Left cardiac atrium (tissue), 4 donors: ENCODE measurements at regions not wholly inside any gene's neighbourhood (a gene's known extent, or its start where the extent isn't known, plus 50 kb on each side); places are given as distances from the start of the nearest gene placed in this dataset.
A peak's percentile ranks its signal among the peaks of the same experiment; 100 is the strongest.

Experiments
- ATAC-seq, 2 donors: fragments of 200-7000 bp; cut with Tn5 transposase; one replicate each; pipeline ENCODE4 v1.9.1; 2020; ENCODE audit warnings: mild to moderate bottlenecking in 2 of 2, moderate library complexity in 2 of 2
- DNase-seq: peaks from one replicate; pipeline ENCODE4 v3.0.0-alpha.2; 2020
- intact Hi-C, 2 donors: fragments of 100-400 bp; cut with DNase I; formaldehyde crosslinking; loops; one replicate each; pipeline versions ENCODE4 v1.14.1 to v1.15.1; 2022 to 2023
- donor health status: DM: no; HTN: yes; CAD: no.
- donor health status: DM: no; HTN: yes; CAD: no; lungs with severe emphysema.
- donor health status: DM: yes; HTN: yes; CAD: no.
- donor health status: Dilated cardiomyopathy.

DNA sequence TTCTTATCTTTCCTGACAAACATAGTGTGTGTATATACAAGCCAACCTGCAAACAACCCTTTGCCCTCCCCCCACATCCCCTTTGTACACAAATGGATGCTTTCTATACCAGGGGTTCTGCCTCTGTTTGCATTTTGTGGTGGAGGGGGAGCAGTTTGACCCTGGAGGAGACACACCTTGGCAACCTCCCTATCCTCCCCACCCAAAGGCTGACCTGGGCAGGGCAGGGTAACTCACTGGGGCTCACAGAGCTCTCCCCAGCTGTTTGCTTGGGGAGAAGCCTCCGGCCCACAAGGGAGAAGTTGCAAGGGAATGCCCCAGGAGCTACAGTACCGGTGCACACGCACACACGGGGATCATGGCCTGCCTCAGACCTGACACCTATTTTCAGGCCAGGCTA lies 372.6 kb downstream of the BCOR start:
- intact Hi-C loops = loop anchor here in 1 of 2 donors (10.0 kb wide), 1 partner anchor 460 kb away; no protein-coding TSS in a partner anchor
- DNase-seq (no peak), ATAC-seq (no peak)

DNA sequence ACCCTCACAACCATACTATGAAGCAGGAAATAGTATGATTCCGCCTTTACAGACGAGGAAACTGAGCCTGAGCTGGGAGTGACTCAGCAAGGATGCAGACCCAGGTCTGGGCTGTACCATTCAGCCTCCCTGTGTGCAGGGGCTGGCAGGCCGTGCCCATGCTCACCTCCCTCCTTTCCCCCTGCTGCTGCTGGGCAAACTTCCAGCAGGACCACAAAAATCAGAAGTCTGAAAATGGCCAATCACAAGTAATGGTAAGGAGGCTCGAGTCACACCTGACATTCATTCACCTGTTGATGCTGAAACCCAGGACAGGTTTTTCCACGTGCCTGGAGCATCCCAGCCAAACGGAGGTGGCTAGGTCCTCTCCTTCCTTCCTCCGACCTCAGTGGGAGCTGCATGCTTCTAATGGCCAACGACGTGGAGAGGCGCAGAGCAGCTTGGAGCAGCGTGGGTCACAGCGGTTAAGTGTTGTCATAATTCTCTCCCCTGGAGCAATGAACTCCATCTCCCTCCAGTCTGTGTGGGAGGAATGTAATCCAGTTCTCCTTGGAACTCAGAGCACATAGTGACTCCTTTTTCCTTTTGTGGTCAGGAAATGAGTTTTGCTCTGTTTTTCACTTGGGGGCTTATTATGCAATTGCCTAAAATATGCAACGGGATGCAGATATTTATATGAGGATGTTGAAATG lies 371.7 kb downstream of the BCOR start:
- no peak for DNase-seq
- peak; percentile 36 to 68 for ATAC-seq
- intact Hi-C loops = loop anchor here in 1 of 2 donors (10.0 kb wide), 1 partner anchor 461 kb away; no protein-coding TSS in a partner anchor

DNA sequence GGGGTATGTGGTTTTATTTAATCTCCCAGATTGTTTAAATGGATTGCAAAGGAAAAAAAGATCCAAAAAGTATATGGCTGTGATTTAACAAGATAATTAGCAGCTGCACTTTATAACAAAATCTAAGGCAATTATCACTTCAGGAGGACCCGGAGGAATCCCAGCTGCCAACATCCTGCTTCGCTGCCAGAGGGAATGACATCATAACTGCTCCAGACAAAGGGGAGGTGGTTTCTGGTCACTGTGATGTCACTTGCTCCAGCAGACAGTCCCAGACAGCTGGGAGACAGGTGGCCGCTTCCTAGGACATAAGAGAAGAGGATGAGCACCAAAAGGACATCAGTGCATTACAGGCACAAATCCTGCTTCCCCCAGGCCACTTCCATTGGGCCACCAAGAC lies 371.0 kb downstream of the BCOR start:
- peak; percentile 56 for DNase-seq
- peak in 1 of 2 donors; percentile 64 for ATAC-seq
- intact Hi-C loops = loop anchor here in 1 of 2 donors (10.0 kb wide), 1 partner anchor 462 kb away; no protein-coding TSS in a partner anchor

DNA sequence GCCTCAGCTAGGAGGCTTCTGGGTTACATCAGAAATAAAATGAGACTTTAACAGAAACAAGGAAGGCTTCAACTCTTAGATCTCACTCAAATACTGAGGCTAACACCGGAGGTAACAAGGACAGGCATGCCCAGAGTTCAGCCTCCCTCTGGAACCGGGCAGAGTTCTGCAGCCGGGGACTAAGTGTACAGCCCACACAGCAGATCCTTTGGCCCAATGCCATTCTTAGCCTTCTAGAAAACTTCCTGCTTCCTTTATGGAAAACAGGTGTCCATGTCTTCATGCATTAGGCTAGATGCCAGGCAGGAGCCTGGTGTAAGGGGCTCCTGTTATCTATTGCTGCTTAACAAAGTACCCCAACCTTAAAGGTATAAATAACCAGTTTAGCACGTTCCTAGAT lies 369.7 kb downstream of the BCOR start:
- ATAC-seq (peak in 1 of 2 donors; percentile 27), DNase-seq (no peak)
- intact Hi-C loops = loop anchor here in 1 of 2 donors (10.0 kb wide), 1 partner anchor 463 kb away; no protein-coding TSS in a partner anchor

DNA sequence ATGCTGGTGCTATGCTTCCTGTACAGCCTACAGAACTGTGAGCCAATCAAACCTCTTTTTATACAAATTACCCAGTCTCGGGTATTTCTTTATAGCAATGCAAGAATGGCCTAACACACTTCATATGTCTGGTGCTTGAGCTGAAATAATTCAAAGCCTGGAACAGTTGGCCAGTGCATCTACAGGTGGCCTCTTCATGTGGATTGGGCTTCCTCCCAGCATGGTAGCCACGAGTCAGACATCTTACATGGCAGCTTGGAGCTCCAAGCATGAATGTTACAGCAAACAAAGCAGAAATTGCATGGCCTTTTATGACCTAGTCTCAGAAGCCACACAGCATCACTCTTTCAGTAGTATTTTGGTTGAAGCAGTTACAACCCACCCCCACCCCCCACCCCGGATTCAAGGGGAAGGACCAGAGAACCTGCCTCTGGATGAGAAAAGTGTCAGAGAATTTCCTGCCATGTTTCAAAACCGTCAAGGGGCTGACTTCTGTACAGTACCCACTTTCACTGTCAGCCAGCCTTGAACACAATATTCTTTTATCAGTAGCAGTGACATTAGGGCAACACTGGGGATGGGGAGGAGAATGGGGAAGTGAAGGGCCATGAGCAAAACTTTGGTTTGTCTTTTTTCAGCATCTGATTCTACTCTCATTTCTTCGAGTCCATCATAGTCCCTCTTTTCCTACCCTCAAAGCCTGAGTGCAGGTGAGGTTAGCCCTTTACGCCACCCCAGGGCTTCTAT lies 368.7 kb downstream of the BCOR start:
- no peak for DNase-seq
- intact Hi-C loops = loop anchor here in 1 of 2 donors (10.0 kb wide), 1 partner anchor 464 kb away; no protein-coding TSS in a partner anchor
- no peak for ATAC-seq

DNA sequence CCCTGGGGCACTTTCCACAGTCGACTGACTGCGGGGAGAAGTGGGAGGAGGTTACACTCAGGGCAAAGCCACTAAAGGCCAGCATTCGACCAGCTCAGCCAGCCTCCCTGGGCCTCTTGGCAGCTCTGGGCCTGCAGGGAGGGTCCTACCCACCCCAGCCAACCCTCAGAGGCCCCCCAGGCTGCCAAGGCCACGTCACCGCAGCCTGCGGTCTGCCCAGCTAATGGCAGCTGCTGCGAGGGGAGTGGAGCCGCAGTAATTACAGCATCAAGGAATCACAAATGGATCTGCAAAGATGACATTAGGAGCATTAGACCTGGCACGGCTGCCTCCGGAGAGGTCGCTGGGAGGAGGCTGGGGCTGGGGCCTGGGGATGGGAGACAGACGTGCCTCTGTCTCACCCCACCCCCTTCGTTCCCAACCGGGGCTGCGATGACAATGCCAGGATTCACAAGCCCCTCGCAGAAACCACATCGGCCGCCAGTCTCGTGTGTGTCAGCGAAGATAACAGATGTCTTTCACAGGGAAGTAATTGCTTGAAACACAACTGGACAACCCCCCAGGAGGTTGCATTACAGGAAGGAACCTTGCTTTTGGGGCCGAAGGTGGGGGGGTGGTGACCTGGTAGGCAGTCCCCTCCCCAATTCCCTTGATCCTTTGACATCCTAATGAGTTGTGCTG lies 367.6 kb downstream of the BCOR start:
- ATAC-seq = no peak
- intact Hi-C loops = loop anchor here in 1 of 2 donors (10.0 kb wide), 4 partner anchors 365 to 535 kb away; partner anchors contain the start of gene BCOR
- no peak for DNase-seq

DNA sequence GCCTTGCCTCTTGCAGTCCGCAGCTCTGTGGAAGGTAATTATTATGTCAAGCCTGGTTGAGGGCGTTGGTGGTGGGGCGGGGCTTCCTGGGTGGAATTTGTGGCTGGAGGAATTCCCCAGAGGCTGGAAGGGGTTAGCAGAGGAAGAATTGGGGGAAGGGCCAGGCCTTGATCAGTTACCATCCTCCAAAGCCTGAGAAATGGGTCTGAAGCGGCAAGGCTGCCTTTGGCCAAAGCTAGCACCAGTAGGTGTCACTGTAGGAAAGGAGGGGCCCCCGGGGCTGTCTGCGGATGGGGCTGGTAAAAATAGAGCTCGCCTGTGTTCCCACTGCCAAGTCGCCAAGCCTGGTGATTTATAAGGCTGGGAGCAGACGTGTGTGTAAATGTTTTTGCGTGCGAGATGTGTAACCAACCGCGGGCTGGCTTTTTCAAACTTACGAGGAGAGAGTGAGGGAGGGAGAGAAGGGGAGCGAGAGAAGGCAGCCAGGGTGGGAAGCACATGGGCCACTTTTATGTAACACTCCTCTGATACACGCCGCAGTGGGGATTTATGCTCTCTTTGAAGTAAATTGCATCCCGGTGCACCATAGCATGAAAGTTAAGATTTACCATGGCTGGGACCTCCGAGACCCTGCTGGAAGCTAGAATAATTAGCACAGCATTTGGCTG lies 367.0 kb downstream of the BCOR start:
- intact Hi-C loops = loop anchor here in 1 of 2 donors (10.0 kb wide), 3 partner anchors 364 to 534 kb away; partner anchors contain the start of gene BCOR
- DNase-seq (peak; percentile 80), ATAC-seq (peak; percentile 80 to 84)

DNA sequence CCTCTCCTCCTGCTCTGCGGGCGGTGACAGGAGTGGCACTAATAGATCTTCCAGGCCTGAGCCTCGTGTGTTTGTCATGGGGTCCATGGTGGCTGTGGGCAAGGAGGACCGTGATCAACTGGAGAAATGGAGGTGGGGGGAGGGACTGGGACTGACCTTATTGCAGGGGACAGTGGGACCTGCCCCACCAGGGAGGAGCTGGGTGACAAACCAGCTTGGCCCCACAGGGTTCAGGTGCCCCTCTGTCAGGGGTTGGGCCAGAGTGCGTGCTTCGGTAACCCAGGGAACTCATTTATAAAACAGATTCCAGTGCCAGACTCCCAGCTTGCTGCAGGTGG lies 366.5 kb downstream of the BCOR start:
- ATAC-seq (no peak), DNase-seq (no peak)
- intact Hi-C loops = loop anchor here in 1 of 2 donors (10.0 kb wide), 3 partner anchors 364 to 534 kb away; partner anchors contain the start of gene BCOR

DNA sequence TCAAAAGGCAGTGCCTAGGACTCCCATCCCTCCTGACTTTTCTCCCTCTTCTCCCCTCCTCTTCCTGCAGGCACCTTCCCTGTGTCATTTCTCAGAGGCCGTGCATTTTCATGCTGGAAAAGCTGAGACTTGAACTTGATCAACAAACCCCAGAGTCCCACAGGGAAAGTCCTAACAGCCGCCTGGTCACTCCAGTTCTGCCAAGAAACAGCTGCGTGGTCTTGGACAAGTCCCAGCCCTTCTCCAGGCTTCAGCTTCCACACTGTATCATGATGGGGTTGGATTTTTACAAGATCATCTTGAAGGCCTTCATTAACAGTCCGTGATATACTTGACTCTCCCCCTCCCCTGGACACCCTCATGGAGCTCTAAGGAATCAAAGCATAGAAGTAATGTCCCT lies 366.0 kb downstream of the BCOR start:
- DNase-seq (no peak), ATAC-seq (peak in 1 of 2 donors; percentile 15)
- intact Hi-C loops = loop anchor here in 1 of 2 donors (10.0 kb wide), 3 partner anchors 363 to 533 kb away; partner anchors contain the start of gene BCOR

DNA sequence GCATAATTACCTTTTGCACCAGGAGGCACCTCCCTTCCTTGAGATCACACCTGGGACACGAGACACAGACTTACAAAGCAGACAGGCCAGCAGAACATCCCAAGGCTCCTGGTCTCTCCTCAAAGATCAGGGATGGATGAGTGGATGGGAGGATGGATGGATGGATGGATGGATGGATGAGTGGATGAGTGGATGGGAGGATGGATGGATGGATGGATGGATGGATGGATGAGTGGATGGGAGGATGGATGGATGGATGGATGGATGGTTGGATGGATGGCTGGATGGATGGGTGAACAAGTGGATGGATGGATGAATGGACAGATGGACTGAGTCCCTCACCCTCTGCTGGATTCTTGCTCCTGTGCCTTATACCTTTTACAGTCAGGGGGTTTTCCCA lies 364.0 kb downstream of the BCOR start:
- intact Hi-C loops = loop anchor here in 1 of 2 donors (10.0 kb wide), 3 partner anchors 361 to 531 kb away; partner anchors contain the start of gene BCOR
- no peak for ATAC-seq
- no peak for DNase-seq

DNA sequence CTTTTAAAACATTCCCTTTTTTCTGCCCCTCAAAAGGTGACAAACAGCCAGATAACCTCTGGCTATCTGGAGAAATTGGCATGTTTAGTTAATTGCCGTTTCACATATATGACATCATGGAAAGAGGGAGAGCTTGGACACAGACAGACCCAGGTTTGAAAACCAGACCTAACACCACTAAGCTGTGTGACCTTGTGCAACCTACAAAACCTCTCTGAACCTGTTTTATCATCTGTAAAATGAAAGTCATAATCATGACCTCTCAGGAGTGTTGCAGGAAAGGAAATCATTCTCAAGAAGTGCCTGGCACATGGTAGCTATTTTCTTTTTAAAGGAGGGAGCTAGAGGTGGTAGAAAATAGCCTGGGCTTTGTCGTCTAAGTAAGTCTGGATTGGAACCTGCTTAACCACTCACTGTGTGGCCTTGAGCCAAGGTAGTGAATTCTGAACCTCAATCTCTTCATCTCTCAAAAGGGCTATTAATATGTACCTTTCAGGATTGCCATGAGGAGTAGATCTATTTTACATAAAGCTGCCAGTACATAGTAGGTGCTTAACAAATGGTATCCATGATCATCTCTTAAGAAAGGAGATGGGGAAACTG lies 363.5 kb downstream of the BCOR start:
- DNase-seq = no peak
- ATAC-seq = no peak
- intact Hi-C loops = loop anchor here in 1 of 2 donors (10.0 kb wide), 3 partner anchors 361 to 531 kb away; partner anchors contain the start of gene BCOR

DNA sequence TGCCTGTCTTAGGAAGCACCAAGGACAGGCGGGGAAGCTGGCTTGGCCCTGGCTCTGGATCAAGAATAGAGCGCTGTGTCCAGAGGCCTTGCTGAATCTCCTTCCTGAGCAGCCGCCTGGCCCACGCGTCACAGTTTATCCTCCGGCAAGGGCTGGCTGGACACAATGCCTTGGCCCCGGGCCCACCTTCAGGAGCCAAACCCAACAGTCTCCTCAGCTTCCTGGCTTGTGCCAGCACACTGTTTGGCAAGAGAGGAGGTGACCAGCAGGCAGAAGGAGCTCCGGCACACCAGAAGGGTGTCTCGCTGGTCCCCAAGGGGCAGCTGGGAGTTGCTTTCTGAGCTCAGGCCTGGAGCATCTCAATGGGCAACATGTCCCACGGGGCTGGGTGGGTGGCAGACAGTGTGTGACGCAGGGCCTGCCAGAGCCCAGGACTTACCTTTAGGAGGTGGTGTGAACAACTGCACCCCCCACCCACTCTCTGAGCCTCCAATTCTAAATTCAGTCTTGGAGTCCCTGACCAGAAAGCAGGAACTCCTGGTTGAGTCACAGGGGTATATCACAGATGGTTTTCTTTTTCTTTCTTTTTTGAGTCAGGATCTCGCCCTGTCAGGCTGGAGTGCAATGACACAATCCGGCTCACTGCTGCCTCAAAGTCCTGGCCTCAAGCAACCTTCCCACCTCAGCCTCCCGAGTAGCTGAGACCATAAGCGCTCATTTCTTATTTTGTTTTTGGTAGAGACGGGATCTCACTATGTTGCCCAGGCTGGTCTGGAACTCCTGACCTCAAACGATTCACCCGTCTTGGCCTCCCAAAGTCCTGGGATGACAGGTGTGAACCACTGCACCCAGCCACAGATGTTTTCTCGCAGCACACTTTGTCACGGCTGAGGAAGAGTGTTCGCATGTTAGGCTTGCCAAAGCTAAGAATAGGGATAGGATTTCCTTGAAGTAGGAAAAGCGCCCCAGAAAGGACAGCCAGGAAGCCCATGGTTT lies 361.2 kb downstream of the BCOR start:
- intact Hi-C loops = loop anchor here in 1 of 2 donors (10.0 kb wide), 3 partner anchors 358 to 528 kb away; partner anchors contain the start of gene BCOR
- peak; percentile 94 to 95 for ATAC-seq
- peak; percentile 92 for DNase-seq

DNA sequence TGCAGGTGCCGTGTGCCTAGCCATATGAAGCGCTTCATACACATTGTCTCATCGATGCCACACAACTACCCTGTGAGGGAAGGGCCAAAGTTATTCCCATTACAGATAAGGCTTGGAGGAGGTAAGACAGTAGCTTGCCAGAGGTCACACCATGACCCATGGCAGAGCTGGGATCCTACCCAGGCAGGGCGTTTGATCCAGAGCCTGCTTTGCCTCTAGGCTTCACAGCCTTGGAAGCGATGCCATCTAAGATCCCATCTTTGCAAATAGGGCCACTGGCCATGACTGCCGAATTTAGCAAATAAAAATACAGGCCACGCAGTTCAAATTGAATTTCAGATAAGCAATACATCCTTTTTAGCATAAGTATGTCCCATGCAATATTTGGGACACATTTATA lies 358.2 kb downstream of the BCOR start:
- ATAC-seq (no peak), DNase-seq (no peak)
- intact Hi-C loops = loop anchor here in 1 of 2 donors (10.0 kb wide), 3 partner anchors 355 to 525 kb away; partner anchors contain the start of gene BCOR

DNA sequence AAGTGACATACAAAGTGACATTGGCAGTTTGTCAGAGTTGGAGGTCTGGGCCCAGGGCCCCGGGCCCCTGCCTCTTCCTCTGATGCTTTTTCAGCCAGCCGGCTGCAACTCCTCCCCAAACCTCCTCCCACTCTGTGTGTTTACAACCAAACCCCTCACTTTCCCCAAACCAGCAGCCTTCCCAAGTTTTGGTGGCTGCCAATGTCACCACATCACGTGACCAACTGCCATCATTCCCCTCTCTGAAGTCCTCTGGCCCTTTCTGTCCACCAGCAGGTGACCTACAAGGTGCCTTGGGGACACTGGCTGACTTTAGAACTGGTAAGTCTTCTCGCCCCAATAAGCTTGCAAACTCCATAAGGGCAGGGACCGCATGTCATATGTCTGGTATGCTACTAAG lies 357.7 kb downstream of the BCOR start:
- ATAC-seq (no peak), DNase-seq (no peak)
- intact Hi-C loops = no loop called here

DNA sequence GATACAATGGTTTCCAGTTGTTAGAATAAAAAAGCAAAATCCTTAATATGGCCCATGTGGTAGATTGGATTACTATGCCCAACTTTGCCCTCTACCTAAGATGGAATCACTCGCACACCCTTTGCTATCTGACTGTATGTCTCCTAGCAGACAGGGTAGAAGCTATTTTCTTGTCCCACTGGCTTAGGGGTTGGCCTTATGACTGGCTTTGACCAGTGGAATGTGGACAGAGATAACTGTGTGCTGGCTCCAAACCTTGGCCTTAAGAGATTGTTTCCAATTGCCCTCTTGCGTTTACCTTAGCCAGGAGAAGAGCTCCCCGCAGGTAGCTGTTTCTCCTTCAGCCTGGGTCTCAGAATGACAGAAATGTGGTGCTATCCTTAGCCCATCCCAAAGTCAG lies 355.9 kb downstream of the BCOR start:
- ATAC-seq (no peak), DNase-seq (no peak)
- intact Hi-C loops = no loop called here

DNA sequence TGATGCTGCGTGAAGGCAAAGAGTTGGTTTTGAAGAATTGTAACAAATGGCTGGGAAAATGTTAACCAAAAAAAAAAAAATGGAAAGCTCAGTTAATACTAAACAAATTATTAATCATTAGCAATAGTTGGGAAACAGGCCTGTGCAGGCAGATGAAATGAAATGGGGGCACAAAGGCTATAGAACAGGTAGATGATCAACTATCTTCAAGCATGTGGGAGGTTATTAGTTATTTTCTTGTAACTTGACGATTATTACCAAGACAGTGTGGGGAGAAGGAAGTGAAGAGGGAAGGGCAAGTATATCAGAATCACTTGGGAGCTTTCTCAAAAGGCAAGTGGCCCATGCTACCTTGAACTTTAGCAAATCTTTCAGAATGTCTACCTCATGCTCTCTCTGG lies 351.9 kb downstream of the BCOR start:
- intact Hi-C loops = no loop called here
- ATAC-seq = no peak

DNA sequence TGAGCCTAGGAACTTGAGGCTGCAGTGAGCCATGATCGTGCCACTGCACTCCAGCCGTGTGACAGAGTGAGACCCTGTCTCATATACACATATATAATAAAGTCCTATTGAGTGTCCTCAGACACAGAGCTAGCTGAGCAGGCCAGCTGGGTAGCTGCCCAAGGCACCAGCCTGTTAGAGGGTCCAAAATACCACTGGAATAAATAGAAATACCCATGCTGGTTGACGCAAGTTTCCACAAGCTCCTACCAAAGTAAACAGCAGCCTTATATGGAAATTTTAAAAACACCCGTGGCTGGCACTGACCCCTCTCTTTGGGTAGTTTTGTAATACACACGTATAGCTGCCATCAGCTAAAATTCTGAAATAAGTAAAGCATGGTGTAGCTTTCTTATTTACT lies 348.6 kb downstream of the BCOR start:
- ATAC-seq (peak; percentile 21 to 43), DNase-seq (no peak)
- intact Hi-C loops = no loop called here

More for the DNA sequence above, 351.9 kb downstream of the BCOR start:
- DNase-seq = no peak
